Testis (tissue), 2 donors: ENCODE measurements at regions not wholly inside any gene's neighbourhood (a gene's known extent, or its start where the extent isn't known, plus 50 kb on each side); places are given as distances from the start of the nearest gene placed in this dataset.

Source experiments
- POLR2A ChIP-seq: fragments of 450-650 bp; IDR thresholded peaks from one replicate; pipeline ENCODE4 v1.6.1; 2017; ENCODE audit warnings: antibody characterized with exemption, mild to moderate bottlenecking, moderate library complexity
- TF ChIP-seq, protein P1 (sequence below), 3 experiments: fragments of 450-650 bp in 2 of 3; fragments of 200-600 bp in 1 of 3; sonication (generic) in 1 of 3; IDR thresholded peaks; one replicate each; pipeline ENCODE4 v1.5.1; 2016 to 2019; ENCODE audit warnings: antibody characterized with exemption in 3 of 3, mild to moderate bottlenecking in 2 of 3, moderate library complexity in 1 of 3

- TF ChIP-seq, protein P1, sequence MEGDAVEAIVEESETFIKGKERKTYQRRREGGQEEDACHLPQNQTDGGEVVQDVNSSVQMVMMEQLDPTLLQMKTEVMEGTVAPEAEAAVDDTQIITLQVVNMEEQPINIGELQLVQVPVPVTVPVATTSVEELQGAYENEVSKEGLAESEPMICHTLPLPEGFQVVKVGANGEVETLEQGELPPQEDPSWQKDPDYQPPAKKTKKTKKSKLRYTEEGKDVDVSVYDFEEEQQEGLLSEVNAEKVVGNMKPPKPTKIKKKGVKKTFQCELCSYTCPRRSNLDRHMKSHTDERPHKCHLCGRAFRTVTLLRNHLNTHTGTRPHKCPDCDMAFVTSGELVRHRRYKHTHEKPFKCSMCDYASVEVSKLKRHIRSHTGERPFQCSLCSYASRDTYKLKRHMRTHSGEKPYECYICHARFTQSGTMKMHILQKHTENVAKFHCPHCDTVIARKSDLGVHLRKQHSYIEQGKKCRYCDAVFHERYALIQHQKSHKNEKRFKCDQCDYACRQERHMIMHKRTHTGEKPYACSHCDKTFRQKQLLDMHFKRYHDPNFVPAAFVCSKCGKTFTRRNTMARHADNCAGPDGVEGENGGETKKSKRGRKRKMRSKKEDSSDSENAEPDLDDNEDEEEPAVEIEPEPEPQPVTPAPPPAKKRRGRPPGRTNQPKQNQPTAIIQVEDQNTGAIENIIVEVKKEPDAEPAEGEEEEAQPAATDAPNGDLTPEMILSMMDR (IDR thresholded peaks at IDR 0.05), result no peak
- TF ChIP-seq POLR2A, result no peak
Measured at GRCh38 chr15:46713045-46713444, 1004.3 kb upstream of the SEMA6D start.
